ENCODE measurements at regions not wholly inside any gene's neighbourhood (a gene's known extent, or its start where the extent isn't known, plus 50 kb on each side); places are given as distances from the start of the nearest gene placed in this dataset.
"Not testable (repeated sequence)": the region's sequence is repeated elsewhere in the genome, so short reads cannot be mapped to it uniquely, and the experiment has no call there.

DNA sequence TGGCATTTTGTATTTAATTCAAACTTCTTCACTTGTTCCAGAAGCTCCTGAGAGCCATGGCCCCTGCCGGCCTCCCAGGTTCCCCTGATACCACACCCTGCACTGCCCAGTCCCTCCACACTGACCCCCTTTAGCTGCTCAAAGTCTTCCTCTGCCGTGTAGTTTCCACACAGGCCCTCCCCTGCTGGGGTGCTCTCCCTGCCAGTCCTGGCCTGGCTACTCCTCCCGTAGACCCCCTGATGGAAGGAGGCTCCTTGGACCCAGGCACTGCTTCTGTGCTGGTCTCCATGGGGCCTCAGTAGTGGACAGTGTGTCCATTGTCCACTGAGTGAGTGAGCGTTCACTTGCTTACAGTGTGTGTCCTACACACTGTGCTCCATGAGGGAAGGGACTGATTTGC lies 542.4 kb upstream of the B3GAT1 start:
- not testable (repeated sequence) for TF ChIP-seq POLR2A (IDR thresholded peaks at IDR 0.05; ENCODE audit: low read length); GATA1 (IDR thresholded peaks at IDR 0.05; ENCODE audit: low read depth, low read length)
